HG03139 (cell line): ENCODE measurements at regions not wholly inside any gene's neighbourhood (a gene's known extent, or its start where the extent isn't known, plus 50 kb on each side); places are given as distances from the start of the nearest gene placed in this dataset.

Source experiments
- ATAC-seq: cut with Tn5 transposase; IDR thresholded peaks from one replicate; pipeline ENCODE4 v1.9.1; 2021; ENCODE audit not compliant: unreplicated experiment

- ATAC-seq: no peak
These were observed 190.4 kb downstream of the MACC1 start for GRCh38 chr7:20026762-20027161.

GRCh38 chr7:20021831-20022230 lies 195.4 kb downstream of the MACC1 start:
- peak; percentile 64 for ATAC-seq

- ATAC-seq: no peak
These were observed 196.1 kb downstream of the MACC1 start for GRCh38 chr7:20021066-20021465.

- ATAC-seq: peak; percentile 58
These were observed 197.3 kb downstream of the MACC1 start for GRCh38 chr7:20019757-20020432.

GRCh38 chr7:20016669-20017068 lies 200.5 kb downstream of the MACC1 start:
- ATAC-seq: no peak

- no peak for ATAC-seq
These were observed 203.6 kb downstream of the MACC1 start for GRCh38 chr7:20013536-20013935.

GRCh38 chr7:20012100-20012499 lies 205.1 kb downstream of the MACC1 start:
- ATAC-seq: no peak

- ATAC-seq: no peak
These were observed 206.3 kb downstream of the MACC1 start for GRCh38 chr7:20010877-20011276.

- ATAC-seq: no peak
These were observed 209.7 kb downstream of the MACC1 start for GRCh38 chr7:20007510-20007909.

GRCh38 chr7:20005081-20005480 lies 212.1 kb downstream of the MACC1 start:
- ATAC-seq: no peak

GRCh38 chr7:19999681-20000080 lies 217.5 kb downstream of the MACC1 start:
- no peak for ATAC-seq

- no peak for ATAC-seq
These were observed 218.5 kb upstream of the TMEM196 start for GRCh38 chr7:19991936-19992335.

GRCh38 chr7:19989906-19990305 lies 216.5 kb upstream of the TMEM196 start:
- ATAC-seq: no peak

GRCh38 chr7:19988860-19989259 lies 215.4 kb upstream of the TMEM196 start:
- ATAC-seq: no peak

- ATAC-seq: no peak
These were observed 210.8 kb upstream of the TMEM196 start for GRCh38 chr7:19984231-19984632.

- ATAC-seq: no peak
These were observed 209.7 kb upstream of the TMEM196 start for GRCh38 chr7:19982841-19983835.

GRCh38 chr7:19973581-19973980 lies 200.2 kb upstream of the TMEM196 start:
- ATAC-seq: no peak

GRCh38 chr7:19972876-19973275 lies 199.5 kb upstream of the TMEM196 start:
- ATAC-seq: no peak

GRCh38 chr7:19971956-19972355 lies 198.5 kb upstream of the TMEM196 start:
- no peak for ATAC-seq

GRCh38 chr7:19970514-19970913 lies 197.1 kb upstream of the TMEM196 start:
- no peak for ATAC-seq

- no peak for ATAC-seq
These were observed 196.6 kb upstream of the TMEM196 start for GRCh38 chr7:19969859-19970493.

- no peak for ATAC-seq
These were observed 190.8 kb upstream of the TMEM196 start for GRCh38 chr7:19964246-19964645.
